AG10803 (cell line): ENCODE measurements at regions not wholly inside any gene's neighbourhood (a gene's known extent, or its start where the extent isn't known, plus 50 kb on each side); places are given as distances from the start of the nearest gene placed in this dataset.
"Not testable (repeated sequence)": the region's sequence is repeated elsewhere in the genome, so short reads cannot be mapped to it uniquely, and the experiment has no call there.

ENCODE experiments used
- DNase-seq: peaks from one replicate; pipeline ENCODE4 v3.0.0; 2010; ENCODE audit warnings: low read depth
- H3K4me3 ChIP-seq: 2 replicates; pipeline ENCODE4 v1.5.1; 2011; ENCODE audit warnings: mild to moderate bottlenecking, low read length, control low read depth
- CTCF ChIP-seq: conservative IDR thresholded peaks from 2 replicates; pipeline ENCODE4 v1.5.1; 2011; ENCODE audit warnings: mild to moderate bottlenecking, low read length, control low read depth, inconsistent platforms

- no peak overlapping the region for H3K4me3 ChIP-seq
- no peak for TF ChIP-seq CTCF
- DNase-seq = peak; percentile 79
These were observed 108.3 kb upstream of the CDK6 start for GRCh38 chr7:92944633-92945032.

- DNase-seq, H3K4me3 ChIP-seq: not testable (repeated sequence)
These were observed 106.3 kb upstream of the CDK6 start for GRCh38 chr7:92942706-92943105.

- H3K4me3 ChIP-seq = no peak overlapping the region
- TF ChIP-seq CTCF = no peak
- no peak for DNase-seq
These were observed 103.4 kb upstream of the CDK6 start for GRCh38 chr7:92939666-92940360.

GRCh38 chr7:92934096-92934495 is 97.7 kb upstream of the CDK6 start:
- no peak for DNase-seq
- no peak overlapping the region for H3K4me3 ChIP-seq
- TF ChIP-seq CTCF = no peak

- H3K4me3 ChIP-seq = no peak overlapping the region
- no peak for TF ChIP-seq CTCF
- no peak for DNase-seq
These were observed 96.1 kb upstream of the CDK6 start for GRCh38 chr7:92932450-92932849.

GRCh38 chr7:92930404-92930803 is 94.0 kb upstream of the CDK6 start:
- no peak for TF ChIP-seq CTCF
- no peak overlapping the region for H3K4me3 ChIP-seq
- DNase-seq = no peak

- DNase-seq = no peak
- no peak for TF ChIP-seq CTCF
- no peak overlapping the region for H3K4me3 ChIP-seq
These were observed 90.3 kb upstream of the CDK6 start for GRCh38 chr7:92926697-92927044.
